Karpas-422 (cell line): ENCODE measurements at regions not wholly inside any gene's neighbourhood (a gene's known extent, or its start where the extent isn't known, plus 50 kb on each side); places are given as distances from the start of the nearest gene placed in this dataset.

Source experiments
- DNase-seq: peaks from one replicate; pipeline ENCODE4 v3.0.0-alpha.2; 2015
- H2AFZ ChIP-seq: fragments of 200-600 bp; sonication (generic); 2 replicates; pipeline ENCODE4 v1.6.1; 2014; ENCODE audit warnings: antibody characterized with exemption, low read length, mixed read lengths
- H3K27ac ChIP-seq: fragments of 200-600 bp; sonication (generic); 2 replicates; pipeline ENCODE4 v1.5.1; 2014; ENCODE audit warnings: mild to moderate bottlenecking, low read length, moderate library complexity
- H3K27me3 ChIP-seq: fragments of 200-600 bp; sonication (generic); 2 replicates; pipeline ENCODE4 v1.6.1; 2014; ENCODE audit warnings: low read length, mixed read lengths
- H3K36me3 ChIP-seq: fragments of 200-600 bp; sonication (generic); 2 replicates; pipeline ENCODE4 v1.6.1; 2014; ENCODE audit warnings: low read length, mixed read lengths; ENCODE audit not compliant: insufficient read depth
- H3K4me1 ChIP-seq: fragments of 200-600 bp; sonication (generic); 2 replicates; pipeline ENCODE4 v1.6.1; 2014; ENCODE audit warnings: mild to moderate bottlenecking, low read length, mixed read lengths
- H3K4me2 ChIP-seq: fragments of 200-600 bp; sonication (generic); 2 replicates; pipeline ENCODE4 v1.6.1; 2014; ENCODE audit warnings: low read length, low read depth, mild to moderate bottlenecking; ENCODE audit not compliant: poor library complexity, severe bottlenecking
- H3K4me3 ChIP-seq: fragments of 200-600 bp; sonication (generic); 2 replicates; pipeline ENCODE4 v1.5.1; 2014; ENCODE audit warnings: mild to moderate bottlenecking, antibody characterized with exemption, low read length, mixed read lengths
- H3K79me2 ChIP-seq: fragments of 200-600 bp; sonication (generic); 2 replicates; pipeline ENCODE4 v1.6.1; 2014; ENCODE audit warnings: mild to moderate bottlenecking, low read length, mixed read lengths
- H3K9ac ChIP-seq: fragments of 200-600 bp; sonication (generic); 2 replicates; pipeline ENCODE4 v1.6.0; 2014; ENCODE audit warnings: low read length
- H3K9me2 ChIP-seq: fragments of 200-600 bp; sonication (generic), shearing (Covaris generic); replicated peaks from 2 replicates; pipeline ENCODE4 v1.6.0; 2014; ENCODE audit warnings: mild to moderate bottlenecking, low read length, moderate library complexity; ENCODE audit not compliant: insufficient read depth
- H3K9me3 ChIP-seq: fragments of 300-700, 200-600 bp; sonication (generic); 2 replicates; pipeline ENCODE4 v1.6.1; 2014; ENCODE audit warnings: low read length, mixed read lengths
- H4K20me1 ChIP-seq: fragments of 200-600 bp; sonication (generic); 2 replicates; pipeline ENCODE4 v1.6.1; 2014; ENCODE audit warnings: mild to moderate bottlenecking, antibody characterized with exemption, low read length, low read depth; ENCODE audit not compliant: insufficient read depth

DNA sequence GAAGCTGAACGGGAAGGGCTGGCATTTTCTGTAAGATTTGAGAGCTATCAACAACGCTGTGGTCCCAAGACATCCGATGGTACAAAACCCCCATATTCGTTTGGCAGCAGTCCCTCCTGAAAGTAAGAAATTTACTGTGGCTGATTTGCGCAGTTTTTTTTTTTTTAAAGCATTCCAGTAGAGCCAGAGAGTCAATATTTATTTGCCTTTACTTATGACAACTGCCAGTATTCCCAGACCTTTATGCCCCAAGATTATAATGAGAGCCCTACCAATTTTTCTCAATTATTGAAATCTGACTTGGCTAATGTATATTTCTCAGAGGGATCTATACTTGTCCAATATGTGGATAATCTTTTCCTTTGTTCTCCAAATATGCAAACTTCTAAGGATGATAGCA, 157.5 kb upstream of the SPIN4 start:
- Histone ChIP-seq H3K79me2 (peaks cover 18% of the 10 kb centered on the region), H3K9me3 (no peaks in the 10 kb centered on the region), H3K4me1 (no peaks in the 10 kb centered on the region), H3K36me3 (no peaks in the 10 kb centered on the region), H3K4me2 (no peak overlapping the region), H3K4me3 (no peak overlapping the region), H3K27ac (no peak overlapping the region), H3K27me3 (no peaks in the 10 kb centered on the region), H3K9me2 (no peaks in the 10 kb centered on the region), H3K9ac (no peak overlapping the region), H2AFZ (no peak overlapping the region), H4K20me1 (no peaks in the 10 kb centered on the region)
- no peak for DNase-seq

DNA sequence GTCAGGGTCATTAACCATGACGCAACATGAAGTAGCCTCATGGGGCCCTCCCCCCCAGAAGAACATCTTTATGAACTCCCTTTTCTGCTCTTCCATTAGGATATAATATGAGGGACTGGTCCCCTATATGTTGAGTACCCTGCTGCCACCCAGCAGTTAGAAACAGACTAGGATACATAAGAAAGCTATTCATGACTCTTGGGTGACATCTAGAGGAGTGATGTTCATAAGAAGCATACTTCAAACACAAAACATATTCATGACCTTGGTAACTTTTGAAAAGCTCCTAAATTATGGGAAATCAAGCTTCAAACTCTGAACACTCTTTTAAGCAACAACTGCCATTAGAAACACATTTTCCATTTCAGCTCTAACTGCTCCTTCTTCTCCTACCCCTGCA, 155.2 kb upstream of the SPIN4 start:
- H3K4me1 ChIP-seq: no peaks in the 10 kb centered on the region
- DNase-seq: peak; percentile 76
- no peaks in the 10 kb centered on the region for H4K20me1 ChIP-seq
- H3K4me3 ChIP-seq: no peak overlapping the region
- no peak overlapping the region for H2AFZ ChIP-seq
- no peaks in the 10 kb centered on the region for H3K36me3 ChIP-seq
- no peak overlapping the region for H3K9ac ChIP-seq
- peaks cover 14% of the 10 kb centered on the region for H3K79me2 ChIP-seq
- H3K27me3 ChIP-seq: no peaks in the 10 kb centered on the region
- H3K4me2 ChIP-seq: no peak overlapping the region
- no peak overlapping the region for H3K27ac ChIP-seq
- no peaks in the 10 kb centered on the region for H3K9me2 ChIP-seq
- no peaks in the 10 kb centered on the region for H3K9me3 ChIP-seq

DNA sequence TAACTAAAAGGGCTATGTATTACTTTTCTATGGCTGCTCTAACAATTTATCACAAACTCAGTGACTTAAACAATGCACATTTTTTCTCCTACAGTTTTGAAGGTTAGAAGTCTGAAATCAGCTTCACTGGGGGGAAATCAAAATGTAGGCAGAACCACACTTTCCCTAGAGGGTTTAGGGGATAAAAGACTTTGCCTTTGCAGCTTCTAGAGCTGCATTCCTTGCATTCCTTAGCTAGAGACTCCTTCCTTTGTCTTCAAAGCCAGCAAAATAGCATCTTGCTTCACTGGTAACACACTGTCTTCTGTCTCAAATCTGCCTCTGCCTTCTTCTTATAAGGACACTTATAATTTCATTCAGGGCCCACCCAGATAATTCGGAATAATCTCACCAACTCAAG, 152.4 kb upstream of the SPIN4 start:
- Histone ChIP-seq H3K9ac (no peak overlapping the region), H3K27me3 (no peaks in the 10 kb centered on the region), H3K36me3 (0 out of 2 replicates have a peak, but pooled peaks cover 3% of the 10 kb centered on the region), H4K20me1 (no peaks in the 10 kb centered on the region), H2AFZ (no peak overlapping the region), H3K4me3 (no peak overlapping the region), H3K9me3 (peaks cover 6% of the 10 kb centered on the region), H3K27ac (no peak overlapping the region), H3K4me1 (no peaks in the 10 kb centered on the region), H3K9me2 (no peaks in the 10 kb centered on the region), H3K79me2 (peaks cover 30% of the 10 kb centered on the region; the same call in 1 of the 2 replicates), H3K4me2 (no peak overlapping the region)
- DNase-seq: no peak

DNA sequence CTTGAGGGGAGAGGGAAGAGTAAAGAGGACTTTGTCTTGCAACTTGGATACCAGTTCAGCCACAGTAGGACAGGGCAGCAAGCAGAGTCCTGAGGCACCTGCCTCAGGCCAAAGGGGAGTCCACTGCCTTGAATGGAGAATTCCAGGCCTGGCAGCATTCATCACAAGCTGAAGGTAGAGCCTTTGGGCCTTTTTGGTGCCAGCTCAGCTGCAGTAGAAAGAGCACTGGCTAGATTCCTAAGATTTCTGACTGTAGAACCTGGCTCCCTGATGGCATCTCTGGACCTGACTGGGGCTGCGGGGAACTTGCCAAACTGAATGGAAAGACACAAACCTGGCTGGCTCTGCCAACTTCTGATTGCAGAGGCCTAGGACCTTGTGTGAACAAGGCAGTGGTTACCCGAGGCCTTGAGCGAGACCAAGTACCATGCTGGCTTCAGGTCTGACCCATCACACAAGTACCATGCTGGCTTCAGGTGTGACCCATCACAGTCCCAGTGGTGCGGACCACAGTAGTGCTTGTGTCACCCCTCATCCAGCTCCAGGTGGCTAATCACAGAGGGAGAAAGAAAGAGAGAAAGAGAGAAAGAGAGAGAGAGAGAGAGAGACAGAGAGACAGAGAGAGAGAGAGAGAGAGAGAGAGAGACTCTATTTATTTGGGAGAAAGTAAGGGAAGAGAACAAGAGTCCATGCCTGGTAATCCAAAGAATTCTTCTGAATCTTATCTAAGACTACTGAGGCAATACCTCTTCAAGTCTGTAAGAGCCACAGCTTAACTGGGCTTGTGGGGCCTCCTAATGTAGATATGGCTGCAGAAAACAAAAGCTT, 137.6 kb upstream of the SPIN4 start:
- H3K27me3 ChIP-seq: no peaks in the 10 kb centered on the region
- H3K4me2 ChIP-seq: no peak overlapping the region
- H3K9me2 ChIP-seq: no peaks in the 10 kb centered on the region
- peaks cover 14% of the 10 kb centered on the region for H3K9me3 ChIP-seq
- H3K4me3 ChIP-seq: no peak overlapping the region
- H3K9ac ChIP-seq: no peak overlapping the region
- no peak overlapping the region for H3K27ac ChIP-seq
- no peaks in the 10 kb centered on the region for H4K20me1 ChIP-seq
- DNase-seq: no peak
- H3K79me2 ChIP-seq: peaks cover 16% of the 10 kb centered on the region
- H3K36me3 ChIP-seq: no peaks in the 10 kb centered on the region
- no peak overlapping the region for H2AFZ ChIP-seq
- no peaks in the 10 kb centered on the region for H3K4me1 ChIP-seq

DNA sequence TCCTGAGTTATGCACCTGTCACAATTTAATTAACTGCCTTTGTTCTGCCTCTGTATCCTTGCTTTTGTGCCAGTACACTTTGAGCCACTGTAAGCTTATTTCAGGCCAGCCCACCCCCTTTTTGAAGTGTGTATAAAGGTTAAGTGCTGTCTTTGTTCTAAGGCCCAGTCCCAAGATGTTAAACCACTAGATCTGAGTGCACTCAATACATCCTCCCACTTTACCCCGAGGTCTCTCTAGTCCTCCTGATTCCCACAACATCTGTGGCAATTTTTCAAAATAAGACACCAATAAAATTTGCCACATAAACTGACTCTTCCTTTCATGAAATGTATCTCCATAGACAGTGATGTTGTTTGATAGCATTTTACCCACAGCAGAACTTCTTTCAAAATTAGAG, 124.1 kb upstream of the SPIN4 start:
- H3K27me3 ChIP-seq: no peaks in the 10 kb centered on the region
- H3K4me2 ChIP-seq: no peak overlapping the region
- no peak for DNase-seq

DNA sequence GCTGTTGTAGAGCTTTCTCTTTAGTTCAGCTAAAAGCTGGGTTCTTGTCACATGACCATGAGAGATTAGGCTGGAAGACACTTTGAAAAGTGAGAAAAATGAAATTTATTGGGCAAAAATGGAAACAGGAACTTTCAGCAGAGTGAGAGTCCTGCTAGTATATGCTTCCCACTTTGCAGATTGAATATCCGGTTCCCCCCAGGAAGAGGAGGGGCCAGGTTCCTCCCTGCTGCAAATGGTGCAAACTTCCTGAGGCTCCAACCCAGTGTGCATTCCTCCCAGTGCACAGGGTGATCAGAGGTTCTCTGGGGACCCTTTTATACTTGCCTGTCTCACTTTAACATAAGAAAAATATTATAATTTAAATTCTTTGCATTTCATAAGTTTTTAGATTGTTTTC, 119.9 kb upstream of the SPIN4 start:
- H4K20me1 ChIP-seq: no peaks in the 10 kb centered on the region
- peaks cover 2% of the 10 kb centered on the region; the same call in 1 of the 2 replicates for H3K4me1 ChIP-seq
- no peak overlapping the region for H3K4me2 ChIP-seq
- no peak for DNase-seq
- H2AFZ ChIP-seq: no peak overlapping the region
- H3K27me3 ChIP-seq: no peaks in the 10 kb centered on the region
- peaks cover 13% of the 10 kb centered on the region for H3K79me2 ChIP-seq
- H3K27ac ChIP-seq: no peak overlapping the region
- H3K9ac ChIP-seq: no peak overlapping the region
- no peak overlapping the region for H3K4me3 ChIP-seq
- H3K36me3 ChIP-seq: peaks cover 3% of the 10 kb centered on the region; the same call in 1 of the 2 replicates
- H3K9me2 ChIP-seq: no peaks in the 10 kb centered on the region
- peaks cover 51% of the 10 kb centered on the region for H3K9me3 ChIP-seq

More for the DNA sequence above, 124.1 kb upstream of the SPIN4 start:
- Histone ChIP-seq H3K4me1 (no peaks in the 10 kb centered on the region), H3K36me3 (peaks cover 3% of the 10 kb centered on the region; the same call in 1 of the 2 replicates), H4K20me1 (no peaks in the 10 kb centered on the region), H3K9me2 (no peaks in the 10 kb centered on the region), H3K27ac (no peak overlapping the region), H3K9ac (no peak overlapping the region), H2AFZ (no peak overlapping the region), H3K79me2 (peaks cover 17% of the 10 kb centered on the region), H3K4me3 (no peak overlapping the region), H3K9me3 (peaks cover 48% of the 10 kb centered on the region)

DNA sequence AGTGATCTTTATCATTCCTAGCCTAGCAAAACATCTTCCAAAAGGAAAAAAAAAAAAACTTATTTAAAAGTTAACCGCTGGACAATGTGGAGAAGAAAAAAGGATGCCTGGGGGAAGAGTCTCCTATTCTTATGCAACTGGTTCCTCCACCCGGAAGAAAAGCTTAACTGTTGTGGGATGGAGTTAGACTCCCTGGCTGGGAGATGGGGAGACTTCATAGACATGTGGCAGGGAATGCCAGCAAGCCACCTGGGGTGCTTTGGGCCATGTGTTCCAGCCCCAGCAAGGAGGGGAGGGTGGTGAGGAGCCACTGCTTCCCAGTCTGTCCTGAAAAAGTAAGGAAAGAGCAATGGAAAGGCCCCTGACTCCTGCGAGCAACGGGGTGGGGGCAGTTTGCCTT, 119.4 kb upstream of the SPIN4 start:
- no peak overlapping the region for H3K27ac ChIP-seq
- no peak overlapping the region for H3K4me3 ChIP-seq
- H3K9me2 ChIP-seq: no peaks in the 10 kb centered on the region
- no peaks in the 10 kb centered on the region for H3K27me3 ChIP-seq
- peaks cover 2% of the 10 kb centered on the region; the same call in 1 of the 2 replicates for H3K36me3 ChIP-seq
- peaks cover 9% of the 10 kb centered on the region; the same call in 1 of the 2 replicates for H3K79me2 ChIP-seq
- H4K20me1 ChIP-seq: no peaks in the 10 kb centered on the region
- no peak overlapping the region for H3K4me2 ChIP-seq
- H3K4me1 ChIP-seq: peaks cover 2% of the 10 kb centered on the region; the same call in 1 of the 2 replicates
- H3K9me3 ChIP-seq: peaks cover 46% of the 10 kb centered on the region
- H2AFZ ChIP-seq: no peak overlapping the region
- H3K9ac ChIP-seq: no peak overlapping the region
- DNase-seq: no peak

DNA sequence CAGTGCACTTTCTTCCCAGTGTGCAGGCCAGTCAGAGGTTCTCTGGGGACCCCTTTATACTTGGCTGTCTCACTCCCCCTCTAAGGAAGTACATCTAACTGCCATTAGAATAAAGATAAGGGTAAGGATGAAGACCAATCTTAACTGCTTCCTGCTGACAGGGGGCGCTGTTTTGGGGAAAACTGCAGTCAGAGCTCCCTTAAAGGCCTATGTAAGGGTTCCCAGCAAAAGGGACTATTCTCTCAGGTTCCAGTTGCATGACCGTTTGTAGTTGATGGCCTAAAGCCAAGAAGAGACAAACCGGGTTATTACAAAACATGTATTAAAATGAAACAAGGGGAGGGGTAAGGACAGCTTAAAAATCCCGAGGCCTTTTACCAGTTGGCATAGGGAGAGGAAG, 115.6 kb upstream of the SPIN4 start:
- no peaks in the 10 kb centered on the region for H3K27me3 ChIP-seq
- no peak overlapping the region for H2AFZ ChIP-seq
- no peak overlapping the region for H3K9ac ChIP-seq
- H3K9me2 ChIP-seq: no peaks in the 10 kb centered on the region
- H3K4me3 ChIP-seq: no peak overlapping the region
- H4K20me1 ChIP-seq: no peaks in the 10 kb centered on the region
- no peak for DNase-seq
- H3K9me3 ChIP-seq: peaks cover 26% of the 10 kb centered on the region
- no peak overlapping the region for H3K27ac ChIP-seq
- H3K4me2 ChIP-seq: no peak overlapping the region
- no peaks in the 10 kb centered on the region for H3K79me2 ChIP-seq
- H3K4me1 ChIP-seq: peaks cover 2% of the 10 kb centered on the region; the same call in 1 of the 2 replicates
- H3K36me3 ChIP-seq: no peaks in the 10 kb centered on the region
